ENCODE measurements at regions not wholly inside any gene's neighbourhood (a gene's known extent, or its start where the extent isn't known, plus 50 kb on each side); places are given as distances from the start of the nearest gene placed in this dataset.

DNA sequence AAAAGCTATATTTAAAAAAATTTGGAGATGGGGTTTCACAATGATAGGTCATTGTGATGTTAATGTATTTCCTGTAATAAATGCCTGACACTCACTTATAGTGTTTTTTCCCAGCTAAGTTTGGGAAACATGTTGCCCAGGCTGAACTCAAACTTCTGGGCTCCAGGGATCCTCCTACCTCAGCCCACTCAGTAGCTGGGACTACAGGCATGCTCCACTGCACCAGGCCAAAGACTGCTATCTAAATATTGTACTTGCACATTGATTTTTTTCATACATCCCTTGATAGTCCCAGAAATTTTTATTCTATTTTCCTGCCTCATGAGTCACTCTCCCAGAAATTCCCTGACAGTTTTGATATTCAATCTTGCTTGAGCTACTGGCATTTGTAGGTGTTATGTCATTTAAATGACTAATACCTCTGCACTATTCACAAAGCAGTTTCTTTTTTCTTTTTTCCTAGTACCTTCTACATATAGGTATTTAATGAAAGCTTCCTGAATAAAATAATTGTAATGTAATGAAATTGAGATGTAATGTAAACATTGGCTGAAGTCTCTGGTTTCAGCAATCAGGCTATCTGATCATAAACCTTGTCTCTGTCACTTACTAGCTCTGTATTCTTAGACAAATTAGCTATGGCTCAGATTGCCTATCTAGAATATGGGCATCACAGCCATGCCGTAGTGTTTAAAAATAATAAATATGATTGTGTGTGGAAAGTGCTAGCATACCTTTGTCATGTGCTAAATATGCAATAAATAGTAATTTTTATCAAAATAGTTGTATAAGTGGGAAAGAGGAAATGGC lies 1973.0 kb upstream of the AGA start:
- H3K9ac ChIP-seq (ENCODE audit: low read depth, low read length): no peak overlapping the region
- no peak overlapping the region for H3K4me3 ChIP-seq (ENCODE audit: low read length)
- no peaks in the 10 kb centered on the region for H3K36me3 ChIP-seq (ENCODE audit: insufficient read depth, low read length)
- H3K9me3 ChIP-seq (ENCODE audit: insufficient read depth, low read depth, low read length): no peaks in the 10 kb centered on the region
- no peaks in the 10 kb centered on the region for H3K27me3 ChIP-seq (ENCODE audit: insufficient read depth, low read length)
- no peak overlapping the region for H3K27ac ChIP-seq (ENCODE audit: low read depth, low read length)
- WGBS: 100% methylated on average over 1 of the region's 1 CpG
- H3K4me1 ChIP-seq (ENCODE audit: insufficient read depth, low read length): peaks cover 21% of the 10 kb centered on the region

DNA sequence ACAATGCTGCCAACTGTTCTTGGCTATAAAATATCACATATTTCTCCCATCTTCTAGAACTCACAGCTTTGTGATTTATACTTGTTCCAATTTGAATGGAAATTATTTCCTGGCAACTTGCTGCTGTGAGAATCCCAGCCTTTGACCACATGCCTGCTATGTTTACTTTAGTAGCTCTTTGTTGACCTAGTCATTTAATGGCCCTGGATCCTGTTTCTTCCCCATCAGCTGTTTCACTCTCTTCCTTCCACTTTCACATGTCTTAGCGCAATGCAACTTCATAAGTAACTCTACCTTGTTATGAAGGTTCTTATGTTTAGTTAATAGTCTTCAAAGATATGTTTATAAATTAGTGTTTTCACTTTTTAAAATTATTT lies 1973.6 kb upstream of the AGA start:
- WGBS: no CpG with 5 or more reads among the region's 1 CpG
- H3K36me3 ChIP-seq (ENCODE audit: insufficient read depth, low read length): no peaks in the 10 kb centered on the region
- no peaks in the 10 kb centered on the region for H3K9me3 ChIP-seq (ENCODE audit: insufficient read depth, low read depth, low read length)
- H3K27me3 ChIP-seq (ENCODE audit: insufficient read depth, low read length): no peaks in the 10 kb centered on the region
- no peak overlapping the region for H3K9ac ChIP-seq (ENCODE audit: low read depth, low read length)
- H3K4me1 ChIP-seq (ENCODE audit: insufficient read depth, low read length): peaks cover 21% of the 10 kb centered on the region
- H3K4me3 ChIP-seq (ENCODE audit: low read length): no peak overlapping the region
- no peak overlapping the region for H3K27ac ChIP-seq (ENCODE audit: low read depth, low read length)

GRCh38 chr4:179417357-179417756 lies 1975.1 kb upstream of the AGA start:
- no peaks in the 10 kb centered on the region for H3K9me3 ChIP-seq (ENCODE audit: insufficient read depth, low read depth, low read length)
- no peaks in the 10 kb centered on the region for H3K36me3 ChIP-seq (ENCODE audit: insufficient read depth, low read length)
- H3K9ac ChIP-seq (ENCODE audit: low read depth, low read length): no peak overlapping the region
- H3K4me3 ChIP-seq (ENCODE audit: low read length): no peak overlapping the region
- no peaks in the 10 kb centered on the region for H3K27me3 ChIP-seq (ENCODE audit: insufficient read depth, low read length)
- 91% methylated on average over 2 of the region's 2 CpGs for WGBS
- peaks cover 21% of the 10 kb centered on the region for H3K4me1 ChIP-seq (ENCODE audit: insufficient read depth, low read length)
- no peak overlapping the region for H3K27ac ChIP-seq (ENCODE audit: low read depth, low read length)

- no peaks in the 10 kb centered on the region for H3K27me3 ChIP-seq (ENCODE audit: insufficient read depth, low read length)
- peaks cover 4% of the 10 kb centered on the region; the same call in 1 of the 2 replicates for H3K4me1 ChIP-seq (ENCODE audit: insufficient read depth, low read length)
- H3K9ac ChIP-seq (ENCODE audit: low read depth, low read length): no peak overlapping the region
- 86% methylated on average over 4 of the region's 4 CpGs for WGBS
- H3K36me3 ChIP-seq (ENCODE audit: insufficient read depth, low read length): no peaks in the 10 kb centered on the region
- no peaks in the 10 kb centered on the region for H3K9me3 ChIP-seq (ENCODE audit: insufficient read depth, low read depth, low read length)
- H3K27ac ChIP-seq (ENCODE audit: low read depth, low read length): no peak overlapping the region
- no peak overlapping the region for H3K4me3 ChIP-seq (ENCODE audit: low read length)
These were observed 1995.7 kb upstream of the AGA start for GRCh38 chr4:179437962-179438361.

DNA sequence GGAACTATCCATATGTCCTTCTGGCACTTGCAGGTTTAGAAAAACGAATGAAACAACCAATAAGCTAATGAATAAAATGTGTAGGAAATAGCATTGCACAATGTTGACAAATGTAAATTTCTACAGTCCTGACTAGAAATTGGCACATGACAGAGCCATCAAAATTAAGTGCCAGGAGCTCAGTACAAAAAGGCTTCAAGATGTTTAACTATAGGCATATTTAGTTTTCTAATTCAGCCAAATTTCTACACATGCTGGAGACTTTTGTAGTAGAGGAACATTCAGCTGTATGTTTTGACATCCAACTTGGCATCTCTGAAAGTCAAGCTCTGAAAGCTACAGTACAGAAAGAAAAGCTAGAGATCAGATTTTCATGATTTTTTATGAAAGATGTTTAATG lies 1999.4 kb upstream of the AGA start:
- H3K9ac ChIP-seq (ENCODE audit: low read depth, low read length): no peak overlapping the region
- H3K36me3 ChIP-seq (ENCODE audit: insufficient read depth, low read length): no peaks in the 10 kb centered on the region
- peaks cover 4% of the 10 kb centered on the region; the same call in 1 of the 2 replicates for H3K4me1 ChIP-seq (ENCODE audit: insufficient read depth, low read length)
- no peaks in the 10 kb centered on the region for H3K27me3 ChIP-seq (ENCODE audit: insufficient read depth, low read length)
- no peak overlapping the region for H3K27ac ChIP-seq (ENCODE audit: low read depth, low read length)
- H3K4me3 ChIP-seq (ENCODE audit: low read length): no peak overlapping the region
- 100% methylated on average over 1 of the region's 1 CpG for WGBS
- H3K9me3 ChIP-seq (ENCODE audit: insufficient read depth, low read depth, low read length): no peaks in the 10 kb centered on the region

GRCh38 chr4:179447308-179447707 lies 2005.1 kb upstream of the AGA start:
- Histone ChIP-seq H3K27me3 (ENCODE audit: insufficient read depth, low read length) (no peaks in the 10 kb centered on the region), H3K9ac (ENCODE audit: low read depth, low read length) (no peak overlapping the region), H3K27ac (ENCODE audit: low read depth, low read length) (no peak overlapping the region), H3K36me3 (ENCODE audit: insufficient read depth, low read length) (no peaks in the 10 kb centered on the region), H3K9me3 (ENCODE audit: insufficient read depth, low read depth, low read length) (peaks cover under 1% of the 10 kb centered on the region; the same call in 1 of the 2 replicates), H3K4me3 (ENCODE audit: low read length) (no peak overlapping the region), H3K4me1 (ENCODE audit: insufficient read depth, low read length) (no peaks in the 10 kb centered on the region)
- WGBS: 91% methylated on average over 2 of the region's 2 CpGs

- 69% methylated on average over 7 of the region's 8 CpGs for WGBS
- H3K4me1 ChIP-seq (ENCODE audit: insufficient read depth, low read length): peaks cover 52% of the 10 kb centered on the region
- H3K36me3 ChIP-seq (ENCODE audit: insufficient read depth, low read length): no peaks in the 10 kb centered on the region
- peak overlapping the region; percentile 22 for H3K4me3 ChIP-seq (ENCODE audit: low read length)
- 0 out of 2 replicates have a peak, but pooled peaks cover 6% of the 10 kb centered on the region for H3K9me3 ChIP-seq (ENCODE audit: insufficient read depth, low read depth, low read length)
- H3K9ac ChIP-seq (ENCODE audit: low read depth, low read length): peak overlapping the region; percentile 67
- H3K27ac ChIP-seq (ENCODE audit: low read depth, low read length): peak overlapping the region; percentile 97
- H3K27me3 ChIP-seq (ENCODE audit: insufficient read depth, low read length): no peaks in the 10 kb centered on the region
These were observed 2023.0 kb upstream of the AGA start for GRCh38 chr4:179465131-179465797.

DNA sequence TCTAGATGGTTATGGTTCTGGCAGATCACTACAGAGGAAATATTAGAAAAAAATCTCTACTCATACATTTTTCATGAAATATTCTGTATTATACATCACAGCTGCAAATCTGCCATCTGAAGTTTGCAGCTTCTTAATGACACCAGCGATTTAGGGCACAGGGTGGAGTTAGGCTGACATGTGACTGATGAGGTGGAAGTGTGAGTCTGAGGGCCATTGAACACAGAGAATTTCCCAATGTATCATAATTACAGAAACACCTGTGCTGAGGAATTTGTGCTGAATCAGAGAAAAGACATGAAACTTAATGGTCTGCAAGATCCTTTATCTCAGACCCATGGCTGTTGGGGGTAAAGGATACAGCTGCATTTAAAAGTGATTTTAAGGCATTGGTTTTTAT lies 2025.6 kb upstream of the AGA start:
- H3K4me1 ChIP-seq (ENCODE audit: insufficient read depth, low read length): peaks cover 52% of the 10 kb centered on the region
- H3K4me3 ChIP-seq (ENCODE audit: low read length): no peak overlapping the region
- no peak overlapping the region for H3K27ac ChIP-seq (ENCODE audit: low read depth, low read length)
- no peaks in the 10 kb centered on the region for H3K9me3 ChIP-seq (ENCODE audit: insufficient read depth, low read depth, low read length)
- H3K36me3 ChIP-seq (ENCODE audit: insufficient read depth, low read length): no peaks in the 10 kb centered on the region
- no peaks in the 10 kb centered on the region for H3K27me3 ChIP-seq (ENCODE audit: insufficient read depth, low read length)
- H3K9ac ChIP-seq (ENCODE audit: low read depth, low read length): no peak overlapping the region
- WGBS: 88% methylated on average over 1 of the region's 1 CpG

GRCh38 chr4:179472164-179472563 lies 2029.9 kb upstream of the AGA start:
- H3K4me3 ChIP-seq (ENCODE audit: low read length): no peak overlapping the region
- no peaks in the 10 kb centered on the region for H3K36me3 ChIP-seq (ENCODE audit: insufficient read depth, low read length)
- H3K9me3 ChIP-seq (ENCODE audit: insufficient read depth, low read depth, low read length): no peaks in the 10 kb centered on the region; the same call in 1 of the 2 replicates
- H3K4me1 ChIP-seq (ENCODE audit: insufficient read depth, low read length): peaks cover 11% of the 10 kb centered on the region
- H3K27ac ChIP-seq (ENCODE audit: low read depth, low read length): no peak overlapping the region
- no peak overlapping the region for H3K9ac ChIP-seq (ENCODE audit: low read depth, low read length)
- no peaks in the 10 kb centered on the region for H3K27me3 ChIP-seq (ENCODE audit: insufficient read depth, low read length)

DNA sequence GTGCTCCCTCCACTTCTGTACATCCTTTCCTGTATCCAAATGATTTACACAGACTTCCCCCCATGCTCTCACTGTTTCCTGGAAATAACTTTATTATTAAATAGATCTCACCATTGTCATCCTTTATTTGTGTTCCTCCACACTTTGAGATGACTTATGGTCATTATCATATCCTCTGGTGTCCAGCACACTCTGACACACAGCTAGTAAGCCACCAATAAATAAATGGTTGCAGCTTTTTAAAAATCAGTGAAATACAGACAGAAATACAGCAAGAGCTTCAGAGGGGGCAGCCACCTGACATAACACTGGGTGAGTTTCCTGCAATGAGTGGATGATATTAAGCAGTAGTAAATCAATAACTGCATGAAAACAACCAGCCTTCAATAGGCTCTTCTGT lies 2036.4 kb upstream of the AGA start:
- Histone ChIP-seq H3K4me3 (ENCODE audit: low read length) (no peak overlapping the region), H3K36me3 (ENCODE audit: insufficient read depth, low read length) (no peaks in the 10 kb centered on the region), H3K27me3 (ENCODE audit: insufficient read depth, low read length) (no peaks in the 10 kb centered on the region), H3K9ac (ENCODE audit: low read depth, low read length) (no peak overlapping the region), H3K9me3 (ENCODE audit: insufficient read depth, low read depth, low read length) (no peaks in the 10 kb centered on the region; the same call in 1 of the 2 replicates), H3K4me1 (ENCODE audit: insufficient read depth, low read length) (no peaks in the 10 kb centered on the region), H3K27ac (ENCODE audit: low read depth, low read length) (no peak overlapping the region)

- Histone ChIP-seq H3K4me3 (ENCODE audit: low read length) (no peak overlapping the region), H3K27me3 (ENCODE audit: insufficient read depth, low read length) (no peaks in the 10 kb centered on the region), H3K9me3 (ENCODE audit: insufficient read depth, low read depth, low read length) (no peaks in the 10 kb centered on the region), H3K9ac (ENCODE audit: low read depth, low read length) (no peak overlapping the region), H3K27ac (ENCODE audit: low read depth, low read length) (no peak overlapping the region), H3K4me1 (ENCODE audit: insufficient read depth, low read length) (no peaks in the 10 kb centered on the region), H3K36me3 (ENCODE audit: insufficient read depth, low read length) (no peaks in the 10 kb centered on the region)
- 100% methylated on average over 3 of the region's 3 CpGs for WGBS
These were observed 2043.5 kb upstream of the AGA start for GRCh38 chr4:179485781-179486180.

All from HUES64 (cell line).